Fibroblast of lung (primary cell): ENCODE measurements at regions not wholly inside any gene's neighbourhood (a gene's known extent, or its start where the extent isn't known, plus 50 kb on each side); places are given as distances from the start of the nearest gene placed in this dataset.

Source experiments
- DNase-seq, 2 donors: peaks; one replicate each; pipeline versions ENCODE4 v3.0.0 to v3.0.0-alpha.2; 2010; ENCODE audit warnings: low read depth in 2 of 2
- H2AFZ ChIP-seq: 2 replicates; pipeline ENCODE4 v1.5.1; 2012; ENCODE audit warnings: low read length, control low read depth, inconsistent platforms
- H3K27ac ChIP-seq: 2 replicates; pipeline ENCODE4 v1.5.1; 2011; ENCODE audit warnings: low read length, control low read depth; ENCODE audit not compliant: insufficient read depth
- H3K27me3 ChIP-seq: 2 replicates; pipeline ENCODE4 v1.5.1; 2011; ENCODE audit warnings: mild to moderate bottlenecking, low read length; ENCODE audit not compliant: control insufficient read depth, insufficient read depth
- H3K36me3 ChIP-seq: 2 replicates; pipeline ENCODE4 v1.5.1; 2011; ENCODE audit warnings: low read length; ENCODE audit not compliant: control insufficient read depth, insufficient read depth
- H3K4me1 ChIP-seq: 2 replicates; pipeline ENCODE4 v1.5.1; 2011; ENCODE audit warnings: low read length; ENCODE audit not compliant: control insufficient read depth, insufficient read depth; ENCODE audit errors: extremely low read depth
- H3K4me2 ChIP-seq: 2 replicates; pipeline ENCODE4 v1.5.1; 2011; ENCODE audit warnings: low read length, control low read depth; ENCODE audit not compliant: insufficient read depth; ENCODE audit errors: extremely low read depth
- H3K4me3 ChIP-seq, 4 experiments: fragments of 200-600 bp in 1 of 4; sonication (generic) in 1 of 4; replicated peaks in 1 of 4; 2 replicates each; pipeline ENCODE4 v1.5.1; 2011 to 2016; ENCODE audit warnings: low read length in 4 of 4, low read depth in 3 of 4, mild to moderate bottlenecking in 3 of 4, control low read depth in 2 of 4, inconsistent platforms in 1 of 4, mixed read lengths in 1 of 4; ENCODE audit not compliant: insufficient read depth in 1 of 4; ENCODE audit errors: control extremely low read depth in 1 of 4
- H3K79me2 ChIP-seq: 2 replicates; pipeline ENCODE4 v1.5.1; 2012; ENCODE audit warnings: mild to moderate bottlenecking, low read length, inconsistent platforms; ENCODE audit not compliant: control insufficient read depth, insufficient read depth
- H3K9ac ChIP-seq: 2 replicates; pipeline ENCODE4 v1.5.1; 2011; ENCODE audit warnings: mild to moderate bottlenecking, low read length, control low read depth; ENCODE audit not compliant: insufficient read depth
- H3K9me3 ChIP-seq: 2 replicates; pipeline ENCODE4 v1.5.1; 2012; ENCODE audit warnings: low read depth, low read length; ENCODE audit not compliant: control insufficient read depth, insufficient read depth
- H4K20me1 ChIP-seq: 2 replicates; pipeline ENCODE4 v1.5.1; 2011; ENCODE audit warnings: low read length; ENCODE audit not compliant: control insufficient read depth, insufficient read depth; ENCODE audit errors: extremely low read depth
- CTCF ChIP-seq, 2 donors: IDR thresholded peaks in 1 of 2; conservative IDR thresholded peaks in 1 of 2; 1 replicate in 1 of 2; 2 replicates in 1 of 2; pipeline ENCODE4 v1.5.1; 2011 to 2012; ENCODE audit warnings: low read length in 2 of 2, control low read depth in 1 of 2, inconsistent platforms in 1 of 2, low read depth in 1 of 2, mild to moderate bottlenecking in 1 of 2
- EZH2 ChIP-seq: IDR thresholded peaks from 2 replicates; pipeline ENCODE4 v1.5.1; 2012; ENCODE audit warnings: low read length, control low read depth, mild to moderate bottlenecking; ENCODE audit errors: missing control alignments

- Histone ChIP-seq H3K4me1 (no peaks in the 10 kb centered on the region), H3K9ac (no peak overlapping the region), H3K27me3 (no peaks in the 10 kb centered on the region), H3K4me2 (no peak overlapping the region), H3K36me3 (no peaks in the 10 kb centered on the region), H3K79me2 (no peaks in the 10 kb centered on the region), H3K9me3 (no peaks in the 10 kb centered on the region), H3K27ac (no peak overlapping the region), H3K4me3 (no peak overlapping the region), H2AFZ (no peak overlapping the region), H4K20me1 (no peaks in the 10 kb centered on the region)
- TF ChIP-seq EZH2 (no peak), CTCF (conservative IDR thresholded peaks at IDR 0.05 in 1 of 2, IDR thresholded peaks at IDR 0.05 in 1 of 2; ENCODE audit: low read depth in 1 of 2, low read length in 2 of 2) (no peak)
- DNase-seq = no peak
These were observed 126.4 kb downstream of the HRH4 start for GRCh38 chr18:24586662-24587360.

GRCh38 chr18:24588440-24588839, 128.0 kb downstream of the HRH4 start:
- no peak for TF ChIP-seq EZH2
- TF ChIP-seq CTCF (conservative IDR thresholded peaks at IDR 0.05 in 1 of 2, IDR thresholded peaks at IDR 0.05 in 1 of 2; ENCODE audit: low read depth in 1 of 2, low read length in 2 of 2) = no peak
- Histone ChIP-seq H3K4me3 (no peak overlapping the region), H3K79me2 (no peaks in the 10 kb centered on the region)

GRCh38 chr18:24590946-24591345, 130.5 kb downstream of the HRH4 start:
- no peak overlapping the region for H3K27ac ChIP-seq

More at GRCh38 chr18:24588440-24588839, 128.0 kb downstream of the HRH4 start:
- H2AFZ ChIP-seq = no peak overlapping the region
- H3K9me3 ChIP-seq = no peaks in the 10 kb centered on the region
- H4K20me1 ChIP-seq = no peaks in the 10 kb centered on the region
- H3K9ac ChIP-seq = no peak overlapping the region
- no peak for DNase-seq
- no peak overlapping the region for H3K4me2 ChIP-seq
- no peaks in the 10 kb centered on the region for H3K27me3 ChIP-seq
- no peak overlapping the region for H3K27ac ChIP-seq
- no peaks in the 10 kb centered on the region for H3K4me1 ChIP-seq
- H3K36me3 ChIP-seq = no peaks in the 10 kb centered on the region

More at GRCh38 chr18:24590946-24591345, 130.5 kb downstream of the HRH4 start:
- Histone ChIP-seq H3K9me3 (no peaks in the 10 kb centered on the region), H3K79me2 (no peaks in the 10 kb centered on the region), H3K4me1 (no peaks in the 10 kb centered on the region), H3K36me3 (no peaks in the 10 kb centered on the region), H3K4me3 (no peak overlapping the region), H3K4me2 (no peak overlapping the region), H2AFZ (no peak overlapping the region), H3K9ac (no peak overlapping the region), H3K27me3 (peaks cover 5% of the 10 kb centered on the region), H4K20me1 (no peaks in the 10 kb centered on the region)
- DNase-seq = no peak
- no peak for TF ChIP-seq CTCF (conservative IDR thresholded peaks at IDR 0.05 in 1 of 2, IDR thresholded peaks at IDR 0.05 in 1 of 2; ENCODE audit: low read depth in 1 of 2, low read length in 2 of 2)
- no peak for TF ChIP-seq EZH2
